Colonic mucosa (tissue), 4 donors: ENCODE measurements at regions not wholly inside any gene's neighbourhood (a gene's known extent, or its start where the extent isn't known, plus 50 kb on each side); places are given as distances from the start of the nearest gene placed in this dataset.

Experiments used
- DNase-seq: peaks from one replicate; pipeline ENCODE4 v3.0.0-alpha.2; 2020
- H3K27ac ChIP-seq: fragments of 200-600 bp; one replicate; pipeline ENCODE4 v1.8.0; 2021
- H3K27me3 ChIP-seq: fragments of 200-600 bp; one replicate; pipeline ENCODE4 v1.8.0; 2021
- H3K36me3 ChIP-seq: fragments of 200-600 bp; one replicate; pipeline ENCODE4 v1.8.0; 2021
- H3K4me1 ChIP-seq: fragments of 200-600 bp; one replicate; pipeline ENCODE4 v1.8.0; 2021; ENCODE audit warnings: mild to moderate bottlenecking
- H3K4me3 ChIP-seq: fragments of 200-600 bp; one replicate; pipeline ENCODE4 v1.8.0; 2021
- H3K9ac ChIP-seq, 2 donors: one replicate each; pipeline ENCODE4 v1.7.0; 2013; ENCODE audit warnings: control low read depth in 2 of 2, low read depth in 2 of 2, low read length in 2 of 2
- H3K9me3 ChIP-seq: fragments of 200-600 bp; one replicate; pipeline ENCODE4 v1.8.0; 2021
- intact Hi-C: fragments of 100-400 bp; cut with DNase I; formaldehyde crosslinking; loops from one replicate; pipeline ENCODE4 v1.14.1; 2022
- TF ChIP-seq, protein P1 (sequence below): fragments of 200-600 bp; IDR thresholded peaks from one replicate; pipeline ENCODE4 v1.8.0; 2022; ENCODE audit warnings: antibody characterized with exemption, mild to moderate bottlenecking
- donor health status: healthy.
- donor health status: DM: no; HTN: no; CAD: no.
- donor health status: DM: no; HTN: no; CAD: no.

DNA sequence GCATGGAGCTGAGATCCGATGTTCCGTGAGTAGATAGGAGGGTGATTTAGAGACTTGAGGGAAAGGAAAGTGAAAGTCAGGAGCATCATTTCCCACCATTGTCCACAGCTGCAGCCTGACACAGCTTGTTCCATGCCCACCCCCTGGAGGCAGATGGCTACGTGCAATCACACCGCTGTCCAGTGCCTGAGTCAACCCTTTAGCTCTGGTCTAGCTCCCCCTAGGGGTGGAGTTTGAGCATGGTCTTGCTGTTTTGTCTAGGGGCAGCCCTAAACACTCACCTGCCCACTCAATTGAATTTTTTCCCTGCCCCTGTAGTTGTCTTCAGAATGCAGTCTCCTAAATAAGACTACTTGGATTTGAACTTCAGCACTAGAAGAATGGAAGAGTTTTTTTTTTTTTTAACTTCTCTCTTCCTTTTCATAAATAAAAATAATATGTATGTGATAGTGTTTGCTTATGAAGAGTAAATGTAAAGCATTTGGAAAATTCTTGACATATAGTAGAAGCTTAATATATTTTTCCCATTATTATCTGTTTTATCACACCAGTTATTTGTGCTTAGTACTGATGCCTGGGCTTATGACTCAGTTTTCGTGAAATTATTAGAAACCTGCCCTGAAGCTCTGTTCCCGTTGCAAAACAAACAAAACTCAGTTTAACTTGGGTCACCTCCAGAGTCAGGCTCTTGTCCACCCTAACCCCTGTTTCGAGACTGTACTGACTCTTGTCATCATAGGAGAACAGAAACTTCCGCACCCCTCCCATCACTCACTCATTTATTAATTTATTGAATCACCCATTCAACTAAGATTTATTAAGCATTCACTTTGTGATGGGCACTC, 814.8 kb downstream of the MAFB start:
- TF ChIP-seq, protein P1, sequence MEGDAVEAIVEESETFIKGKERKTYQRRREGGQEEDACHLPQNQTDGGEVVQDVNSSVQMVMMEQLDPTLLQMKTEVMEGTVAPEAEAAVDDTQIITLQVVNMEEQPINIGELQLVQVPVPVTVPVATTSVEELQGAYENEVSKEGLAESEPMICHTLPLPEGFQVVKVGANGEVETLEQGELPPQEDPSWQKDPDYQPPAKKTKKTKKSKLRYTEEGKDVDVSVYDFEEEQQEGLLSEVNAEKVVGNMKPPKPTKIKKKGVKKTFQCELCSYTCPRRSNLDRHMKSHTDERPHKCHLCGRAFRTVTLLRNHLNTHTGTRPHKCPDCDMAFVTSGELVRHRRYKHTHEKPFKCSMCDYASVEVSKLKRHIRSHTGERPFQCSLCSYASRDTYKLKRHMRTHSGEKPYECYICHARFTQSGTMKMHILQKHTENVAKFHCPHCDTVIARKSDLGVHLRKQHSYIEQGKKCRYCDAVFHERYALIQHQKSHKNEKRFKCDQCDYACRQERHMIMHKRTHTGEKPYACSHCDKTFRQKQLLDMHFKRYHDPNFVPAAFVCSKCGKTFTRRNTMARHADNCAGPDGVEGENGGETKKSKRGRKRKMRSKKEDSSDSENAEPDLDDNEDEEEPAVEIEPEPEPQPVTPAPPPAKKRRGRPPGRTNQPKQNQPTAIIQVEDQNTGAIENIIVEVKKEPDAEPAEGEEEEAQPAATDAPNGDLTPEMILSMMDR: peak; percentile 72
- H3K9me3 ChIP-seq: no peaks in the 10 kb centered on the region
- no peaks in the 10 kb centered on the region for H3K27me3 ChIP-seq
- intact Hi-C loops: loop anchor here (2.0 kb wide), 1 partner anchor 605 kb away; no protein-coding TSS in a partner anchor
- H3K27ac ChIP-seq: no peak overlapping the region
- DNase-seq: peak; percentile 79
- H3K9ac ChIP-seq: no peak overlapping the region
- no peaks in the 10 kb centered on the region for H3K4me1 ChIP-seq
- no peak overlapping the region for H3K4me3 ChIP-seq
- H3K36me3 ChIP-seq: no peaks in the 10 kb centered on the region

DNA sequence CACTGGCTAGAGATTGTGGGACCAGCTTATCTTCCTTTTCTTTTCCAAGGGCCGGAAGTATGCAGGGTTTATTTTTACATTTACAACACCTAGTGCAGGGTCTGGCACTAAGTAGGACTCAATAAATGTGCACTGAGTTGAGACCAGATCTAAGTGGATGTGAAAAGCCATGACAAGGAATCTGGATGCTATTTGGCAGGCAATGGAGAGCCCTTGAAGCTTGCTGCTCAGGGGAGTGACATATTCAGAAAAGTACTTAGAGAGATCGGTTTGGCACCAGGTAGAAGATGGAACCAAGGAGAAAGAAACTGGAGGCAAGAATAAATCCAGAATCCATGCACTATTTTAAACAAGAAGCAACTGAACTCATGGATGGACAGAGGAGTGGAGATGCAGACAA, 815.8 kb downstream of the MAFB start:
- no peak overlapping the region for H3K27ac ChIP-seq
- TF ChIP-seq, protein P1: no peak
- no peak for DNase-seq
- no peaks in the 10 kb centered on the region for H3K4me1 ChIP-seq
- intact Hi-C loops: no loop called here
- H3K27me3 ChIP-seq: no peaks in the 10 kb centered on the region
- H3K9ac ChIP-seq: no peak overlapping the region
- no peaks in the 10 kb centered on the region for H3K36me3 ChIP-seq
- H3K4me3 ChIP-seq: no peak overlapping the region
- H3K9me3 ChIP-seq: no peaks in the 10 kb centered on the region

DNA sequence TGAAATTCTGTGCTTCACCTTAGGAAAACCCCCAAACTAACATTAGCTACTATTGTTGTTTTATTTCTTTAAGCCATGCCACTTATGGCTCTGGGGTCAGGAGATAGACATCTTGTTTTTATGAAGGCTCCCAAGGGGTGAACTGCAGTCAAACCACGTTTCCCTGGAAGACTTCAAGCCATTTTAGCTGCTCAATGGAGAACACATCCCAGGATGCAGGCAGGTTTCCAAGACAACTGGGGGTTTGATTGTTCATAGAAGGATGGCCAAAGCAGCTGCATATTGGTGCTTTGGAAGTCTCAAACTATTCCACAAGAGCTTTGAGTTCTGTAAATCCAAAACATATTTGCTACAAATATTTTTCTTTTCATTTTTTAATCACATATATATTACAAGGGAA, 818.0 kb downstream of the MAFB start:
- no peaks in the 10 kb centered on the region for H3K4me1 ChIP-seq
- TF ChIP-seq, protein P1: no peak
- H3K36me3 ChIP-seq: no peaks in the 10 kb centered on the region
- intact Hi-C loops: no loop called here
- H3K9me3 ChIP-seq: no peaks in the 10 kb centered on the region
- no peak overlapping the region for H3K4me3 ChIP-seq
- H3K27ac ChIP-seq: no peak overlapping the region
- H3K9ac ChIP-seq: no peak overlapping the region
- no peaks in the 10 kb centered on the region for H3K27me3 ChIP-seq
- no peak for DNase-seq

DNA sequence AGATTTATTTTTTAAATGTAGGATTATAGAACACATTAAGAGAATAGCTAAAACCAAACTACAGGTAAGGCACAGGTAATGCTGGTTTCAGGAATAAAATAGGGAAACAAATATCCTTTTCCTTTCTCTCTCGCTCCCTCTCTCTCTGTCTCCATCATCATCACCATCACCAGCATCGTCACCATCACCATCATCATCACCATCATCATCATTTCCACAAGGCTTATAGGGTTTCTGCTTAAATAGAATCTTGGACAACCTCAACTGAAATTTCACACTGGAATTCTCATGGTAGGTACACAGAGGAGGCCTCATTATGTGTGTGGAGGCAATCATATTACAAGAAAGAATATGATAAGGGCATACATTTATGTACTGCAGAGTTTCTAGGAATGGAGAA, 823.6 kb downstream of the MAFB start:
- Histone ChIP-seq H3K4me1 (no peaks in the 10 kb centered on the region), H3K4me3 (no peak overlapping the region), H3K27me3 (no peaks in the 10 kb centered on the region), H3K36me3 (no peaks in the 10 kb centered on the region), H3K27ac (no peak overlapping the region), H3K9me3 (no peaks in the 10 kb centered on the region), H3K9ac (no peak overlapping the region)
- TF ChIP-seq, protein P1: no peak
- intact Hi-C loops: no loop called here
- no peak for DNase-seq

DNA sequence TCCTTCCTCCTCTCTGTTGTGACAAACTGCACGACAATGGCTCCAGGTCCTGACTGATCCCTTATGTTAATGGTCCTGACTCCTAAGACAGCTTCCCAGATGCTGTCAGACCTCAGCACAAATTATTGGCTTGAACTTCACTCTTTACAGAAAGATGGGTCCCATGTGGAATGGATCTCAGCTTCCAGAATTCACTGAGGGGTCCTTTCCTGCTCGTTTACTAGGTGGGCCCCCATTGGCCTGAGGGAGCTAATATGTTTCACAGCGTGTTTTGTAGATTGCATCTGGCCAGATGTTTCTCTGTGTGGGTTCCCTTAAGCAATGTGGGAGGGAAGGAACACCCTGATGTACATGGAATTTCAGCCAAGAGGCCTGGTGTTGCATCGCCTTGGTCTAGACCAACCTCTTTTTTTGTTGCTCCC, 826.6 kb downstream of the MAFB start:
- H3K27me3 ChIP-seq: no peaks in the 10 kb centered on the region
- no peak overlapping the region for H3K27ac ChIP-seq
- no peaks in the 10 kb centered on the region for H3K36me3 ChIP-seq
- H3K4me1 ChIP-seq: no peaks in the 10 kb centered on the region
- DNase-seq: no peak
- intact Hi-C loops: no loop called here
- no peaks in the 10 kb centered on the region for H3K9me3 ChIP-seq
- no peak overlapping the region for H3K9ac ChIP-seq
- TF ChIP-seq, protein P1: no peak
- no peak overlapping the region for H3K4me3 ChIP-seq
